G401.6 (cell line): ENCODE measurements at regions not wholly inside any gene's neighbourhood (a gene's known extent, or its start where the extent isn't known, plus 50 kb on each side); places are given as distances from the start of the nearest gene placed in this dataset.

ENCODE experiments used
- FAIRE-seq: peaks from 2 replicates; lab custom pipeline; 2012; peaks lifted over from hg19 to GRCh38; lab: Jason Lieb, UNC

DNA sequence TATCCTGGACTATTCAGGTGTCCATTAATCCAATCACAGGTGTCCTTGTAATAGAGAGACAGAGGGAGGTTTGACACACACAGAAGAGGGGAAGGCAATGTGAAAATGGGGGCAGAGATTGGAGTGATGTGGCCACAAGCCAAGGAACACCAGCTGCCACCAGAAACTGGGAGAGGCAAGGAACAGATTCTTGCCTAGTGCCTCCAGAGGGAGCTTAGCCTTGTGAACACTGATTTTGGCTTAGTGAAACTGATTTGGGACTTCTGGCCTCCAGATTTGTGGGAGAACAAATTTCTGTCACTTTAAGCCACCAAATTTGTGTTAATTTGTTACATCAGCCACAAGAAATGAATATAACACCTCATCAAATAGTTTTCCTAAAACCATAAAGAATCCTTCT, 416.2 kb downstream of the ENC1 start:
- no peak for FAIRE-seq

GRCh38 chr5:74222806-74223205, 417.7 kb downstream of the ENC1 start:
- no peak for FAIRE-seq

DNA sequence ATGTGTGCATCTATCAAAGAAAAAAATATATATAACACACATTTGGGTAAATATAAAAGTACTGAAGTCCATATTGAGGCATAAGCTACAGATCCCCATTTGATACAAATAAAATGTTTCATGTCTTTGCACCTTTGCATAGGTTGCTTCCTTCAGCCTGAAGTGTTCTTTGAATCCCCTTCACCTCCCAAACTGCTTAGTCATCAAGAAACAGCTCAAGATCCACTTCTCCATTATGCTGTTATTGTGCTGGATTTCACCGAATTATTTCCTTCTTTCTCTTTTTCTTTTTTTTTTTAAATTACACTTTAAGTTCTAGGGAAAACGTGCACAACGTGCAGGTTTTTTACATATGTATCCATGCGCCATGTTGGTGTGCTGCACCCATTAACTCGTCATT, 419.1 kb downstream of the ENC1 start:
- no peak for FAIRE-seq

- no peak for FAIRE-seq
Measured at GRCh38 chr5:74216012-74216411, 424.5 kb downstream of the ENC1 start.

- FAIRE-seq, result no peak
Measured at GRCh38 chr5:74212336-74212735, 428.2 kb downstream of the ENC1 start.

GRCh38 chr5:74209571-74209970, 431.0 kb downstream of the ENC1 start:
- FAIRE-seq, result no peak

DNA sequence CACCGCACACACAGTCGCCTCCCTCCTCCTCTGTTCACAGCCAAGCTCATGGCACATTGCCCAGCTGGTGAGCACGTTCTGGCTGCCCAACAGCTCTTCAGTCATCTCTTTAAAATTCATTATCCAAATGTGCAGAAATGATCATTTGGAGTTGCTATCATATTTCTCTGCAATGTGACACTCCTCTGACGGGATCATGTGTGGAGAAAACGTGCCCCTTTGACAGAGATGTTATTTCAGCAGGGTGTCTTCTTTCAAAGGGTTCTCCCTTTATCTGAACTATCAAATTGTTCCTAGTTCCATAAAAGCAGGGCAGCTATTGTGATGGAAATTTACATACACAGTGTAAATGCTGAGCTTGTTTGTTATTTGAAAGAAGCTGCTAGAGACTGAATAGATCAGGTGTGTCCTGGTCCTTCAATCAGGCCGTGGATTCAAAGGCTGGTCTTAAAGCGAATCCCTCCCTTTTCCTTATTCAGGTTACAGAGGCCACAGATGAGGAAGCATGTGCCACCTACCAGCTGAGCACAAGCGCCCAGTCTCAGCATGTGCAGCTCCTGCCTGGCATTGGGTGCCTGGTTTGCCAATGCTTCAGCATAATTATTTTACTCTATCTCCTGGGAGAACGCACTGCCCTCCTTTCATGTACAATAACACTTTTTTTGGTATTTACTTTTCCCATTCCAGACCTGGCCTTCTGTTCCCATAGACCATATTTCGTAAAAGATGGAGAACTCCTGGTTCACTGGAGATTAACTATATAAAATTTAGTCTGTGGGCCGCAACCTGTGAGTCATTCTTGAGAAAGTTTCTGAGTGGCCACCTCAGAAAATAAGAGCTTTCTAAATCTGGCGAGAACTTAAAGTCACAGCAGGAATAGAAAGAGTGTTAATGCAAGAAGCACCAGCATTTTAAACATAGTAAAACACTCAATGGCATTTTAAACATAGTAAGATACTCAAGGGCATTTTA, 433.7 kb downstream of the ENC1 start:
- FAIRE-seq, result no peak

GRCh38 chr5:74205767-74206578, 434.6 kb downstream of the ENC1 start:
- FAIRE-seq, result no peak

DNA sequence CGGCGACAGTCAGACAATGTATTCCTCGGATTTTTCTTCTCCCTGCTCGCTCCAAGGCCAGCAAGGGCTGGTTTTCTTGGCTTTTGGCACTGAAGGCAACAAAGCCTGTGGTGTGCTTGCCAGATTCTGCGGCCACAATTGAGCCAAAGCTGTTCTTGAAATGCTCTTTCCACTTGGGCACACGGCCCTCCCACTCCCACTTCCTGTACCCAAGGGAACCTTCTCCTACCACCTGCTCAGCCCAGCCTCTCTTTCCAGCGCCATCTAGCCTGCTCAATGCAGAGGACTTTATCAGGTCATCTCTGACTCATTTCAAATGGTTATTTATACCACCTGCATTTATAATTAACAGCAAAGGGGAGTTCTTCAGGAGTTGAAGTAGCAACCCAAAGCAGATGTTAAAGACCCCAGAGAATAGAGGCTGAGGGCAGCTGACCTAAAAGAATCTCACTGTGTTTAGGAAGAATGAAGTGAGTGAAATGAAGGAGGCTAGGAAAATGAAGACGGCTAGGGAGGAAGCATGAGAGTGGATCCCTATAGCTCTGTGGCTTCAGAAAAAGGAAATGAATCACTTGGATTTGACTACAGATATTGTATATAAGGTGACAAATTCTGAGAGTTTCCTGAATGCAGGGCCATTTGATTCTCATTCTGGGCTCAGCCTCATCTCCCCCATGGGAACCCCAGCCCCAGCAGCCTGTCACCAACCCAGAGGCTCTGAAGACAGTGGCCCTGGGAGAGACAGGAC, 439.0 kb downstream of the ENC1 start:
- no peak for FAIRE-seq

DNA sequence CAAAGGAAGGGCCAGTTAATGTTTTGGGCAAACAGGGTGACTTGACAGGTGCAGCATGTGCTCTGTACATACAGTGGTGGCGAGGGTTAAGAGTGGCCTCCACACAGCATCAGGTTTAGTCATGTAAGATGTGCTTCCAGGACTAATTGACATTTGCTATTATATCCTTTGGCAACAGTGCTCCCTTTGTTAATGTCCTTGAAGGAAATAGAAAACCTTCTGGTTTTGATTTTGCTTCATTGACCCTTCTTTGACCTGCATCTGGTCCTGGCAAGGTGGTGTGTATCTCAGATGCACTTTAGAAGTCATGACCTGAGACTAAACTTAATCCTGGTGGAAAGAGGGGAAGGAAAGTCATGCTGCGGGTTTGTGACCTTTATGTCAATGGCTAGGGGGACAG, 440.0 kb downstream of the ENC1 start:
- no peak for FAIRE-seq

- no peak for FAIRE-seq
Measured at GRCh38 chr5:74199436-74200210, 440.9 kb downstream of the ENC1 start.

- no peak for FAIRE-seq
Measured at GRCh38 chr5:74199005-74199404, 441.5 kb downstream of the ENC1 start.

DNA sequence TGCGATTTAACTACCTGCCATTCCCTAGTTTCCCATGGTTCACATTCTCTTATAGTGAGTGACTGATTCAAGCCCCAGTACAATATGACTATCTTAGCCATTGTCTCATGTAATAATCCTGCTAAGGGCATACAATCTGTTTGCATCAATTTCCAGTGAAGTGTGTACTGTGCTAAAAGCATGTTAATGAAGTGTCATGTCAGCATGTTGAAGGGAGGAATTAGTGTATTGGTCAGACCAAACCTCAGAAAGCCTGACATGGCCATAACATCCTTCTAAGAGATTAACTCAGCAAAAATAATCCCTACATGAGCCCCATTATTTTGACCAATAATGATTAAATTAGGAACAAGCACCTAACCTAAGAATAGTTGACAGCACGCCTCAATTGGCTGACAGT, 442.4 kb downstream of the ENC1 start:
- FAIRE-seq, result no peak

GRCh38 chr5:74196233-74196632, 444.3 kb downstream of the ENC1 start:
- FAIRE-seq, result no peak

GRCh38 chr5:74194196-74194595, 446.3 kb downstream of the ENC1 start:
- FAIRE-seq, result no peak

- FAIRE-seq, result no peak
Measured at GRCh38 chr5:74192606-74193299, 447.8 kb downstream of the ENC1 start.

DNA sequence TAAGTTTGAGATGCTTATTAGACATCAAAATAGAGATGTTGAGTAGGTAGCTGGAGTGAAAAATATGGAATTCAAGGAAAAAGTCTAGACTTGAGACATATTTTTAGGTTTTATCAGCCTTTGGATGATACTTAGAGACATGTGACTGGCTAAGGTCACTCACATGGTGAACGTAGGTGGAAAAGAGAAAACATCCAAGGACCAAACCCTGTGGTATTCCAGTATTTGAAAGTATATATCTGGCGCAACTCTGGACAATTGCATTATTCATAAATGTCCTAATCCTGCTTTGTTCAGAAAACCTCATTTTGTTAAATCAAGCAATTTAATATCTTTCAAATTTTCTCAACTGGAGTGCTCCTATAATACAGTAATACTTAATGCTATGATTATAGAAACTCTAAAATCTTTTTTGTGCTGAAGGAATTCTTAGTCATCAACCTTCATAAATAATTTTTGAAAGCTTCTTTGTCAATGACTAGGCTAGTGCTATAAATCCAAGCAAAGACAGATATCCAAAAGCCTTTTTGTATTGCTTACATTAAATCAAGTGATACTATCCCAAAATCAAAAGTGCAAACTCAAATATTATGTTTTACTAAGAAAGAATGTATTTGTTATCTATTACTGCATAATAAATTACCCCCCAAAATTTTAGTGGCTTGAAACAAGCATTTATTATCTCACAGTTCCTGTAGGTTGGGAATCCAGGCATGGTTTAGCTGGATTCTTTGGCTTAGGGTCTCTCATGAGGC, 452.0 kb downstream of the ENC1 start:
- FAIRE-seq, result no peak

DNA sequence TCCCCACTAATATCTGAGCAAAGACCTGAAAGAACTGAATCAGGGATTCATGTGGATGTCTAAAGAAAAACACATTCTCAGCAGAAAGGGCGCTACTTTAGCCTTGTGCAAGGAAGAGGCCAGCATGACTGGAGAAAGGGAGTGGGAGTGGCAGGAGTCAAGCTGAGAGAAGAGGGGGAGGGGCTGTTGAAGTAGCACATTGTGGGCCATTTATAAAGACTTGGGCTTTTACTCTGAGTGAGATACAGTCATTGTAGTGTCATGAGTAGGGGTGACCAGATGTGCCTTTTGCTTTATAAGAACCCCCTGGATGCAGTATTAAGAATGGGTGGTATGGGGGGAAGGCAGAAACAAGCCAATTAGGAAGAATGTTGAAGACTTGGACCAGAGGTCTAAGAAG, 452.8 kb downstream of the ENC1 start:
- FAIRE-seq, result no peak

DNA sequence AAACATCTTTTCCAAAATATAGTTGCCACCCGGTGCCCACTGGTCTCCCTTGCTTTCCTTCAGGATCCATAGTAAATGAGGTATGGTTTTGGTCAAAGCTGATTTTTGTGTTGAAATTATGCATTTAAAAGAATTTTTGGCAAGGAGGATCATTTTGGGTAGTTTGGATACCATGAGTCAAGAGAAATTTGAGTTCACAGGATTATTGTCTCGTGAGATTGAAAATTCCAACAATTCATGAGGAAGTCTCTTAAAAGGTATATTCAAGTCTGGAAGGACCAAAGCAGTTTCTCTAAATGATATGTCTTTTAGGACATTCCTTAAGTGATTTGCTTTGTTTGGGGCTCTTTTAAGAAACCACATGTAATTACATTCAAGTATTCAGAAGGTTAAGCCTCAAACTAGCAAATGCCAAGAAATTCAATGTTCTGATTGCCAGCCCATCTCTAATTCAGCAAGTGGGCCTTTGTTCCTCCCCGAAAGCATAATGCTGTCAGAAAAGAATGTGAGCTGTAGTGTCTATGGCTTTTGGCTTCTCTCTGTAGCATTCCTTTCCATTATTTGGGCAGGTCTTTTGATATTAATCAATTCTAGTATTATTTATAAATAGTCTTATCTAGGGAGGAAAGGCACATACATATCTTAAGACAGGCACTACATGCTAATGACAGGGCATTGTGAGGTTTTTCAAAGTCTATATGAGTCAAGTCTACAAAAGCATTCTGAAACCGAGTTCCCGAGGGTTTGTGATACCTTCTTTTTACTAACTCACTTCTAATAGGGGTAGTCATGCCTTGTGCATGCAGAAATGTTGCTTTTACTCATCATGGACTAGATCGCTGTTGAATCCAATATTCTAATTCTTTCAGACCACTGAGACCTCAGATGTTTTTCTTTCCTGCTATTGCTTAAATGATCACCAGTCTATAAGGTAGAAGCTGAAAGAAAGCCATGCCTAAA, 453.9 kb downstream of the ENC1 start:
- FAIRE-seq, result no peak
